ENCODE measurements at regions not wholly inside any gene's neighbourhood (a gene's known extent, or its start where the extent isn't known, plus 50 kb on each side); places are given as distances from the start of the nearest gene placed in this dataset.

DNA sequence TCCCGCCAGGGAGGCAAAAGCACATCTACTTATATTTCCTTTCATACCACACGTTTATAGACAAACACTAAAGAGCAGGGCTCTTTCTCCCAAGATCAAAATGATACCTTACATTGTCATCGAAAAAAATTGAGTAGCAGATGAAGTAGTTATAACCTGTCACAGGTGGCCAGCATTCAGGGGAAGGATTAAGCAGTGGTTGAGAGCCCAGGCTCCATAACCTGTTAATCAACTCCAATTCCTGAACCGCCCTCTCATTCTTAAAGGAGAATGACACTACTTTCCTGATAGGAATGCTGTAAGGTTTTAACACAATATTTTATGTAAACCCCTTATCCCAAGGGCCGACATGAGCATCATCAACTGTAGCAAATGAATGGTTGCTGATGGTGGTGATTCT, 268.9 kb upstream of the KCNIP4 start:
- TF ChIP-seq NR1H2 (CRISPR knock-in tag; IDR thresholded peaks at IDR 0.05; ENCODE audit: borderline replicate concordance, low read depth) (no peak), CBX2 (IDR thresholded peaks at IDR 0.05; ENCODE audit: low read depth, low read length) (no peak), CBX2 (CRISPR knock-in tag; IDR thresholded peaks at IDR 0.05; ENCODE audit: low read depth) (no peak), KLF16 (CRISPR knock-in tag; IDR thresholded peaks at IDR 0.05) (no peak), ZMYM4 (CRISPR knock-in tag; IDR thresholded peaks at IDR 0.05) (no peak), ZNF850 (CRISPR knock-in tag; conservative IDR thresholded peaks at IDR 0.05) (no peak), RFXAP (CRISPR knock-in tag; IDR thresholded peaks at IDR 0.05; ENCODE audit: borderline replicate concordance) (no peak)
- TF ChIP-seq, protein P1, sequence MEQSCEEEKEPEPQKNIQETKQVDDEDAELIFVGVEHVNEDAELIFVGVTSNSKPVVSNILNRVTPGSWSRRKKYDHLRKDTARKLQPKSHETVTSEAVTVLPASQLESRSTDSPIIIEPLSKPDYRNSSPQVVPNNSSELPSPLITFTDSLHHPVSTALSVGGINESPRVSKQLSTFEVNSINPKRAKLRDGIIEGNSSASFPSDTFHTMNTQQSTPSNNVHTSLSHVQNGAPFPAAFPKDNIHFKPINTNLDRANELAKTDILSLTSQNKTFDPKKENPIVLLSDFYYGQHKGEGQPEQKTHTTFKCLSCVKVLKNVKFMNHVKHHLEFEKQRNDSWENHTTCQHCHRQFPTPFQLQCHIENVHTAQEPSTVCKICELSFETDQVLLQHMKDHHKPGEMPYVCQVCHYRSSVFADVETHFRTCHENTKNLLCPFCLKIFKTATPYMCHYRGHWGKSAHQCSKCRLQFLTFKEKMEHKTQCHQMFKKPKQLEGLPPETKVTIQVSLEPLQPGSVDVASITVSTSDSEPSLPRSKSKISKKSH (CRISPR knock-in tag; IDR thresholded peaks at IDR 0.05; ENCODE audit: borderline replicate concordance), result no peak
- TF ChIP-seq, protein P2, sequence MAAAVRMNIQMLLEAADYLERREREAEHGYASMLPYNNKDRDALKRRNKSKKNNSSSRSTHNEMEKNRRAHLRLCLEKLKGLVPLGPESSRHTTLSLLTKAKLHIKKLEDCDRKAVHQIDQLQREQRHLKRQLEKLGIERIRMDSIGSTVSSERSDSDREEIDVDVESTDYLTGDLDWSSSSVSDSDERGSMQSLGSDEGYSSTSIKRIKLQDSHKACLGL (CRISPR knock-in tag; IDR thresholded peaks at IDR 0.05), result no peak
- TF ChIP-seq, protein P3, sequence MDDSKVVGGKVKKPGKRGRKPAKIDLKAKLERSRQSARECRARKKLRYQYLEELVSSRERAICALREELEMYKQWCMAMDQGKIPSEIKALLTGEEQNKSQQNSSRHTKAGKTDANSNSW (CRISPR knock-in tag; IDR thresholded peaks at IDR 0.05; ENCODE audit: borderline replicate concordance), result no peak
- FAIRE-seq (no peak), ATAC-seq (no peak), DNase-seq (ENCODE audit: low spot score) (no peak)
- intact Hi-C loops (cut with micrococcal nuclease; ENCODE audit: unreplicated experiment), result no loop called here
- no peak overlapping the region for H3K4me3 ChIP-seq (replicated peaks in 1 of 3; ENCODE audit: insufficient read depth in 1 of 3, low read depth in 2 of 3, low read length in 3 of 3)
- no peak overlapping the region for H3K9ac ChIP-seq (ENCODE audit: insufficient read depth, low read depth, low read length)
- no peaks in the 10 kb centered on the region for H3K9me3 ChIP-seq (ENCODE audit: low read length)
- WGBS (ENCODE audit: low lambda C conversion rate), result 0% methylated on average over 5 of the region's 5 CpGs
- in situ Hi-C loops (cut with HindIII; ENCODE audit: extremely low pct_ligation_motif_present, low pct_unique_long_range_greater_than_20kb), result no loop called here
- H4K20me1 ChIP-seq (ENCODE audit: insufficient read depth, low read length), result no peaks in the 10 kb centered on the region
- ChIA-PET CTCF (ENCODE audit: low intra/inter-chr PET ratio, low total read pairs) (no interaction called here), POLR2A (no interaction called here)
- no peaks in the 10 kb centered on the region; a peak in 1 of 5 replicates for H3K27me3 ChIP-seq (ENCODE audit: control insufficient read depth in 1 of 2, insufficient read depth in 2 of 2, low read length in 2 of 2)
- H2AFZ ChIP-seq (ENCODE audit: low read length), result no peak overlapping the region
- no peaks in the 10 kb centered on the region for H3K79me2 ChIP-seq (ENCODE audit: insufficient read depth, low read length)
- H3K36me3 ChIP-seq (replicated peaks in 1 of 2; ENCODE audit: control insufficient read depth in 1 of 2, insufficient read depth in 2 of 2, low read length in 2 of 2), result no peaks in the 10 kb centered on the region
- no peaks in the 10 kb centered on the region for H3K4me1 ChIP-seq (ENCODE audit: insufficient read depth, low read length)
- no peak overlapping the region for H3K27ac ChIP-seq (ENCODE audit: extremely low read length, insufficient read depth, low read length)
- no peak overlapping the region for H3K4me2 ChIP-seq (ENCODE audit: low read depth, low read length)
- BruUV-seq (replicated peaks), result no TSS peak
